SH-SY5Y (cell line): ENCODE measurements at regions not wholly inside any gene's neighbourhood (a gene's known extent, or its start where the extent isn't known, plus 50 kb on each side); places are given as distances from the start of the nearest gene placed in this dataset.

ENCODE experiments used
- GATA2 ChIP-seq: IDR thresholded peaks from 2 replicates; pipeline ENCODE4 v1.6.1; 2011; ENCODE audit warnings: mild to moderate bottlenecking, low read depth, low read length
- GATA3 ChIP-seq: IDR thresholded peaks from 2 replicates; pipeline ENCODE4 v1.6.1; 2011; ENCODE audit warnings: low read depth, mild to moderate bottlenecking, low read length, moderate library complexity

DNA sequence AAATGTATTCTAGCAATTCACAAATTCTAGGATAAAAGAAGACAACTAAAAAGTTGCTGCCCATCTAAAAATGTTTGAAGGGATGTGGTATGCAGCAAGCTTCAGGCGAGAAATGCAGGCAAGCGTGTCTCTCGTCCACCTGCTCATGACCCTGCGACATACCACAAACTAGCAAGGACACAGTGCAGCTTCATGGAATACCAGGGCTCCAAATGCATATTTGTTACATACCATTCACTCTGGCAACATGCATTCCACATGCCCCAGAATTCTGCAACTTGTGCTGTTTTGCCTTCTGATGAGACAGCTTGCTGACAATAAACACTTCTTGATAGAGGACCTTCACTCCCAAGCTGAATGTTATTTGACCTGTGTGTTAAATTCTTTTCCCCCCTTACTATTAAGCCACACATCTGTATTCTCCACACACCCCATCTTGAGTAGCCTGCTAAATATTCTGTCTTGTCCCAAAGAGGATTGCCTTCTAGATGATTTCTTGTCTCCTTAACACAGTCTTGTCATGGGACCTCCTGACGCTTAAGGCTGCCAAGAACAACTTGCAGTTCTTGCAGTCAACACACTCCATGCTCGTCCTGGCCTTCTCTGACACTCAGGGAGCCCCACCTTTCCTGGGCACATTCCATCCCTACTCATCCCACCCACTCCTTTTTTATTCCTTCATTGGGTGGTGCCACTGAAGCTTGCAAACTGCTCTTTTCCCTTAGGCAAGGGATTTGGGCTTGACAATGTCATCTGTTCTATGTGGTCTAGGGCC, 340.5 kb downstream of the PIK3R1 start:
- TF ChIP-seq GATA3 (no peak), GATA2 (no peak)
